Mammary epithelial cell (primary cell): ENCODE measurements at regions not wholly inside any gene's neighbourhood (a gene's known extent, or its start where the extent isn't known, plus 50 kb on each side); places are given as distances from the start of the nearest gene placed in this dataset.

Experiments used
- EZH2 ChIP-seq: IDR thresholded peaks from 2 replicates; pipeline ENCODE4 v1.6.1; 2012; ENCODE audit warnings: low read length, inconsistent platforms, borderline replicate concordance
- TF ChIP-seq, protein P1 (sequence below), 2 donors: IDR thresholded peaks in 1 of 2; conservative IDR thresholded peaks in 1 of 2; 2 replicates each; pipeline ENCODE4 v1.5.1; 2011 to 2012; ENCODE audit warnings: inconsistent platforms in 2 of 2, low read length in 2 of 2, mild to moderate bottlenecking in 2 of 2, control low read depth in 1 of 2, low read depth in 1 of 2; ENCODE audit not compliant: insufficient read depth in 1 of 2; ENCODE audit errors: extremely low read depth in 1 of 2

DNA sequence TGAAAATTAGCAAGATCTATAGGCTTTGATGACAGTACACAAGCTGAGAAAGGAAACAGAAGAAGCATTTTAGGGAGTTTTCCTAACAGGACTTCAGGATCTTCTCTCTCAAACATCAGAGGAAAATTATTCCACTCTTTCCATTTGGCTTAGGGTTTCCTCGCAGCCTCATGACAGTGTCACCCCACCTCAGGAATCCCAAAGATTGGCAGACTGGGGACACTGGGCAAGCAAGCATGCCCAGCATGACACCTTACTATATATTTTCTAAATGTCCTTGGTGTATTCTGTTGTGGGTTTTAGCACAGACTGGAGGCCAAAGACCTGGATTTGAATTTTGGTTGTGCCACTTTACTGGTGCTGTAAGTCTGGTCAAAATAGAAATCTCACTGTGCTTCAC lies 482.4 kb upstream of the SOX5 start:
- TF ChIP-seq, protein P1, sequence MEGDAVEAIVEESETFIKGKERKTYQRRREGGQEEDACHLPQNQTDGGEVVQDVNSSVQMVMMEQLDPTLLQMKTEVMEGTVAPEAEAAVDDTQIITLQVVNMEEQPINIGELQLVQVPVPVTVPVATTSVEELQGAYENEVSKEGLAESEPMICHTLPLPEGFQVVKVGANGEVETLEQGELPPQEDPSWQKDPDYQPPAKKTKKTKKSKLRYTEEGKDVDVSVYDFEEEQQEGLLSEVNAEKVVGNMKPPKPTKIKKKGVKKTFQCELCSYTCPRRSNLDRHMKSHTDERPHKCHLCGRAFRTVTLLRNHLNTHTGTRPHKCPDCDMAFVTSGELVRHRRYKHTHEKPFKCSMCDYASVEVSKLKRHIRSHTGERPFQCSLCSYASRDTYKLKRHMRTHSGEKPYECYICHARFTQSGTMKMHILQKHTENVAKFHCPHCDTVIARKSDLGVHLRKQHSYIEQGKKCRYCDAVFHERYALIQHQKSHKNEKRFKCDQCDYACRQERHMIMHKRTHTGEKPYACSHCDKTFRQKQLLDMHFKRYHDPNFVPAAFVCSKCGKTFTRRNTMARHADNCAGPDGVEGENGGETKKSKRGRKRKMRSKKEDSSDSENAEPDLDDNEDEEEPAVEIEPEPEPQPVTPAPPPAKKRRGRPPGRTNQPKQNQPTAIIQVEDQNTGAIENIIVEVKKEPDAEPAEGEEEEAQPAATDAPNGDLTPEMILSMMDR (conservative IDR thresholded peaks at IDR 0.05 in 1 of 2, IDR thresholded peaks at IDR 0.05 in 1 of 2; ENCODE audit: extremely low read depth in 1 of 2, insufficient read depth in 1 of 2, low read depth in 1 of 2, low read length in 2 of 2): no peak
- TF ChIP-seq EZH2: no peak
